Esophagus muscularis mucosa (tissue), 4 donors: ENCODE measurements at regions not wholly inside any gene's neighbourhood (a gene's known extent, or its start where the extent isn't known, plus 50 kb on each side); places are given as distances from the start of the nearest gene placed in this dataset.

Source experiments
- DNase-seq: peaks from one replicate; pipeline ENCODE4 v3.0.0-alpha.2; 2017; ENCODE audit errors: extremely low spot score
- H3K27ac ChIP-seq, 4 donors: fragments of 200-600 bp; sonication (generic); replicated peaks in 1 of 4; 1 replicate in 3 of 4; 2 replicates in 1 of 4; pipeline ENCODE4 v1.5.1; 2016 to 2019; ENCODE audit warnings: mild to moderate bottlenecking in 1 of 4
- H3K27me3 ChIP-seq, 4 donors: fragments of 200-600 bp; sonication (generic); one replicate each; pipeline versions ENCODE4 v1.5.1 to v1.6.0; 2016 to 2019
- H3K36me3 ChIP-seq, 4 donors: fragments of 200-600 bp; sonication (generic); one replicate each; pipeline ENCODE4 v1.5.1; 2016 to 2019
- H3K4me1 ChIP-seq, 4 donors: fragments of 200-600 bp; sonication (generic); one replicate each; pipeline ENCODE4 v1.5.1; 2016 to 2019
- H3K4me3 ChIP-seq, 4 donors: fragments of 200-600 bp; sonication (generic); 1 replicate in 2 of 4; 2 replicates in 2 of 4; pipeline ENCODE4 v1.5.1; 2016 to 2019; ENCODE audit warnings: mild to moderate bottlenecking in 4 of 4, moderate library complexity in 1 of 4
- H3K9me3 ChIP-seq, 4 donors: fragments of 200-600 bp; sonication (generic); 1 replicate in 3 of 4; 2 replicates in 1 of 4; pipeline ENCODE4 v1.5.1; 2016 to 2019
- CTCF ChIP-seq, 3 experiments: fragments of 200-600 bp in 2 of 3; fragments of 450-650 bp in 1 of 3; sonication (generic) in 2 of 3; IDR thresholded peaks; one replicate each; pipeline ENCODE4 v1.5.1; 2017 to 2019; ENCODE audit warnings: antibody characterized with exemption in 3 of 3, mild to moderate bottlenecking in 2 of 3, moderate library complexity in 1 of 3
- EP300 ChIP-seq: sonication (generic); formaldehyde crosslinking; IDR thresholded peaks from one replicate; pipeline ENCODE4 v1.6.1; 2017; ENCODE audit warnings: antibody characterized with exemption
- POLR2A ChIP-seq: fragments of 450-650 bp; IDR thresholded peaks from one replicate; pipeline ENCODE4 v1.6.1; 2017; ENCODE audit warnings: antibody characterized with exemption, moderate library complexity, mild to moderate bottlenecking, low read depth
- POLR2AphosphoS5 ChIP-seq, 2 donors: sonication (generic); formaldehyde crosslinking; IDR thresholded peaks; one replicate each; pipeline ENCODE4 v1.6.1; 2017; ENCODE audit warnings: antibody characterized with exemption in 2 of 2
- WGBS: methylation state at CpG from one replicate; pipeline ENCODE4 v1.1.5; 2018; 5-methylcytosine and 5-hydroxymethylcytosine counted together
- intact Hi-C: fragments of 100-400 bp; cut with DNase I; formaldehyde crosslinking; loops from one replicate; pipeline ENCODE4 v1.15.1; 2023

- no peaks in the 10 kb centered on the region for H3K36me3 ChIP-seq
- no peak overlapping the region for H3K4me3 ChIP-seq
- H3K4me1 ChIP-seq, result peaks cover 9 to 49% (median 46%) of the 10 kb centered on the region in 4 donors
- no peak for TF ChIP-seq POLR2A
- TF ChIP-seq POLR2AphosphoS5 (IDR thresholded peaks at IDR 0.05), result no peak
- TF ChIP-seq CTCF (IDR thresholded peaks at IDR 0.05), result no peak
- no peak for TF ChIP-seq EP300
- peak overlapping the region; percentile 82 to 91 (median 89) for H3K27ac ChIP-seq
- intact Hi-C loops, result no loop called here
- WGBS, result 85% methylated on average over 6 of the region's 6 CpGs
- DNase-seq, result no peak
- H3K27me3 ChIP-seq, result no peaks in the 10 kb centered on the region
- H3K9me3 ChIP-seq, result no peaks in the 10 kb centered on the region
Observed at GRCh38 chr1:229119161-229119560, 151.8 kb upstream of the RAB4A start.

GRCh38 chr1:229119876-229120275 lies 151.0 kb upstream of the RAB4A start:
- Histone ChIP-seq H3K4me1 (peaks cover 9 to 42% (median 40%) of the 10 kb centered on the region in 4 donors), H3K9me3 (no peaks in the 10 kb centered on the region), H3K27me3 (no peaks in the 10 kb centered on the region), H3K36me3 (no peaks in the 10 kb centered on the region), H3K27ac (peak overlapping the region in 2 of 4 donors; percentile 82 to 90), H3K4me3 (no peak overlapping the region)
- DNase-seq, result no peak
- intact Hi-C loops, result no loop called here
- TF ChIP-seq CTCF (IDR thresholded peaks at IDR 0.05) (no peak), POLR2AphosphoS5 (IDR thresholded peaks at IDR 0.05) (no peak), EP300 (no peak), POLR2A (no peak)
- WGBS, result 89% methylated on average over 8 of the region's 8 CpGs

GRCh38 chr1:229121845-229122436 lies 149.0 kb upstream of the RAB4A start:
- peaks cover 9 to 21% (median 19%) of the 10 kb centered on the region in 4 donors for H3K4me1 ChIP-seq

GRCh38 chr1:229122606-229123005 lies 148.3 kb upstream of the RAB4A start:
- 99% methylated on average over 6 of the region's 6 CpGs for WGBS
- no peak overlapping the region for H3K4me3 ChIP-seq
- no peak for DNase-seq
- H3K36me3 ChIP-seq, result no peaks in the 10 kb centered on the region
- TF ChIP-seq CTCF (IDR thresholded peaks at IDR 0.05) (no peak), POLR2A (no peak), POLR2AphosphoS5 (IDR thresholded peaks at IDR 0.05) (no peak), EP300 (no peak)
- H3K9me3 ChIP-seq, result no peaks in the 10 kb centered on the region
- intact Hi-C loops, result no loop called here
- peaks cover 6 to 15% (median 12%) of the 10 kb centered on the region in 4 donors for H3K4me1 ChIP-seq
- no peak overlapping the region for H3K27ac ChIP-seq
- H3K27me3 ChIP-seq, result no peaks in the 10 kb centered on the region

More at GRCh38 chr1:229121845-229122436, 149.0 kb upstream of the RAB4A start:
- WGBS, result 93% methylated on average over 10 of the region's 11 CpGs
- Histone ChIP-seq H3K27ac (no peak overlapping the region), H3K27me3 (no peaks in the 10 kb centered on the region), H3K9me3 (no peaks in the 10 kb centered on the region), H3K4me3 (no peak overlapping the region), H3K36me3 (no peaks in the 10 kb centered on the region)
- intact Hi-C loops, result no loop called here
- TF ChIP-seq EP300, result no peak
- TF ChIP-seq POLR2AphosphoS5 (IDR thresholded peaks at IDR 0.05), result no peak
- no peak for TF ChIP-seq POLR2A
- TF ChIP-seq CTCF (IDR thresholded peaks at IDR 0.05), result no peak
- no peak for DNase-seq

- WGBS, result 80% methylated on average over 1 of the region's 1 CpG
- Histone ChIP-seq H3K4me1 (peaks cover 0 to 3% (median 0%) of the 10 kb centered on the region in 4 donors), H3K36me3 (no peaks in the 10 kb centered on the region), H3K27ac (no peak overlapping the region), H3K9me3 (no peaks in the 10 kb centered on the region), H3K4me3 (no peak overlapping the region), H3K27me3 (no peaks in the 10 kb centered on the region)
- no peak for TF ChIP-seq POLR2A
- TF ChIP-seq POLR2AphosphoS5 (IDR thresholded peaks at IDR 0.05), result no peak
- TF ChIP-seq EP300, result no peak
- no peak for TF ChIP-seq CTCF (IDR thresholded peaks at IDR 0.05)
- intact Hi-C loops, result no loop called here
- no peak for DNase-seq
Observed at GRCh38 chr1:229124116-229124515, 146.8 kb upstream of the RAB4A start.
